ENCODE measurements at regions not wholly inside any gene's neighbourhood (a gene's known extent, or its start where the extent isn't known, plus 50 kb on each side); places are given as distances from the start of the nearest gene placed in this dataset.

DNA sequence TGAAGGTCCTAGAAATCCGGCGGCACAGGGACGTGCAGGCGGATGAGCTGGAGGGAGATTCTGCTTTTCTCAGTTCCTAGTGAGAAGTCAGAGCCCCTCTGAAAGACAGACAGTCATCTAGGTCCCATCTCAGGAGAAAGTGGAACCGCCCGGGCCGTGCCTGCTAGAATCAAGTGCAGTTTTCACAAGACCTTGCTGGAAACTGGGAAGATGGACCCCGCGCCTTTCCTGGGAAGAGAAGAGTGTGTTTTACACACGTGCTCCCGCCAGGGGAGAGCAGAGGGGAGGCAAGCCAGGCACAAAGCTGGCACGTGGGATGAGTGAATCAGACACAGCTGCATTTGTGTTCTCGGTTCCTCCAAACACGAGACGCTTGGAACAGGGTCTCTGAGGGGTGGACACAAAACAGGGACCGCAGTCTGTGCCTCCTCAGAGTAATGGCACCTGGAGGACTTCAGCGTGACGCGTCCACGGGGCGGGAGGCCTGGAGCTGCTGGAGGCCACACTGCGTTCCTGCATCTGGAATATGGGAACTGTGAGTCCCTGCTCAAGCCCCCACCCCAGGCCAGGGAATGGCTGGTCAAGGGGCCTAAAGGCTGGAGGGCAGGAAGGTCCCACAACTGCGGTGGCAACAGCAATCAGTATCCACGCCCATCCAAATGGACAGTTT lies 218.3 kb downstream of the BRD1 start:
- TF ChIP-seq POLR2A (IDR thresholded peaks at IDR 0.05), result no peak
- no peak for TF ChIP-seq CTCF (IDR thresholded peaks at IDR 0.05)
